ENCODE measurements at regions not wholly inside any gene's neighbourhood (a gene's known extent, or its start where the extent isn't known, plus 50 kb on each side); places are given as distances from the start of the nearest gene placed in this dataset.
"Not testable (repeated sequence)": the region's sequence is repeated elsewhere in the genome, so short reads cannot be mapped to it uniquely, and the experiment has no call there.

GRCh38 chr6:167676000-167676665, 150.6 kb upstream of the AFDN start:
- no peak for DNase-seq

DNA sequence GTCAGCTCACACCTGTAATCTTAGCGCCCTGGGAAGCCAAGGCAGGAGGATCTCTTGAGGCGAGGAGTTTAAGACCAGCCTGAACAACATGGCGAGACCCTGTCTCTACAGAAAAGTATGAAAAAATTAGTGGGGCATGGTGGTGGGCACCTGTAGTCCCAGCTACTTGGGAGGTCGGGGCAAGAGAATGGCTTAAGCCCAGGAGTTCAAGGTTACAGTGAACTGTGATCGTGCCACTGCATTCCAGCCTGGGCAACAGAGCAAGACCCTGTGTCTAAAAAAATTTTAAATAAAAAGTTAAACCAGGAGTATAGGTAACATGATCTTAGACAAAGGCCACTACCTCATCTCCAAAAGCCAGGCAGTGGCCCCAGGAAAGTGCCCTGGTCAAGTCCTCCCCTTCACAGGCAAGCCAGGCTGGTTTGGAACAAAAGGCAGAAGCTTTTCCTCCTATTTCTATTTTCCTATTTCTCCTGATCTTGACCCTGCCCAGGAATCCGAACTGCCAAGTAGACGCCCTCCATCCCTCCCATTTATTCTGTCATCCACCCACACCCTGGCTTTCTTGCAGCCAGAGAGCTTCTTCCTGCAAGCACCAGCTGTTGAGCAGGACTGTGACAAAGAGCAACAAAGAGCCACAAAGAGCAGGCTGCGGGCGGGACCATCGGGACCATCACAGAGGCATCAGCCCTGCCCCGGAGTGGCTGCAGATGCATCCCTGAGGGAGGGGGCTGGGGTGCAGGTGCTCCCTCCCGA, 149.9 kb upstream of the AFDN start:
- no peak for DNase-seq

- DNase-seq, result no peak
These were observed 149.3 kb upstream of the AFDN start for GRCh38 chr6:167677422-167677789.

DNA sequence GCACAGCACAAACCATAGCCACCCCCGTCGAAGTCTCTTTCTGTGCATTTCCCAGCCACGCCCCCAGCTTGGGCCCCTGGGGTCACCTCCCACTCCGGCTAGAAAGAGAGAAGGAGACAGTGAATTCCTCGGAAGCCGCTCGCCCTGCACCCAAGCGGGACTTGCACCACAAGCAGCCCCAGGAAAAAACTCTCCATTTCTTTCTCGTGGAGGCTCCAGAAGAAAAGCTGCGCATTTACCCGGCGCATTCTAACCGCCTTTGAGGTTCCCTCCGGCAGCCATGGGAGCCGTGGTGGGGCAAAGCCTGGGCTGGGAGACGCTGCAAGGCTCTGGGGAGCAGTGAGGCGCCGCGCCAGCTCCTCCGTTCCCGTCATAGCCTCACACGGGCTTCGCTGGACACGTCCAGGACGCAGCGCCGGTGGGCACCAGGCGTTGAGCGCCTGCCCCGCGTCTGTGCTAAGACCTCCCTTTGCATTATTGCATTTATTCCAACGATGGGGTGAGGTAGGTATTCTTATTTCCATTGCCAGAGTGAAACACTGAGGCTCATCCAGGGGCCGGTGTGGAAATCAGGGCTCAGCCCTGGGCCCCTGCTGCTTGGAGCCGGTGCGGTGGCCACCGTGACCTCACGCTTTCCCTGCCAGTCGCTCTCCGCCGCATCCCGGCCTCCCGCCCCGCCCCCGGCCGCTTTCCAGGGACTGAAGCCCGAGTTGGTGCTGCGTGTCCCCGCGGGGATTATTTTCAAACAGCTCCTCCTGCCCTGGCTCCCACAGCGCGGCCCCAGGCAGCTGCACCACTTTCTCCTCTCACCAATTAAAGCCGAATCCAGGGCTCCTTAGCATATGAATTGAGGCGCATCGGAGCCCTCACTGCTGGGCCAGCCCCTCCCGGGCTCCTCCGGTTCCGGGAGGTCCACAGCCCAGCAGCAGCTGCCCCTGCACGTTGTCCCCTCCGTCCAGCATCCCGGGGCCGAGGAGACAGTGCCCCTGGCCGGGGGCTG, 148.3 kb upstream of the AFDN start:
- no peak for DNase-seq

GRCh38 chr6:167679122-167679736, 147.5 kb upstream of the AFDN start:
- no peak for DNase-seq

- no peak for DNase-seq
These were observed 146.7 kb upstream of the AFDN start for GRCh38 chr6:167679790-167680604.

- DNase-seq, result no peak
These were observed 146.0 kb upstream of the AFDN start for GRCh38 chr6:167680605-167681149.

GRCh38 chr6:167682125-167682524, 144.6 kb upstream of the AFDN start:
- no peak for DNase-seq

- no peak for DNase-seq
These were observed 144.1 kb upstream of the AFDN start for GRCh38 chr6:167682546-167683027.

- no peak for DNase-seq
These were observed 143.5 kb upstream of the AFDN start for GRCh38 chr6:167683028-167683862.

DNA sequence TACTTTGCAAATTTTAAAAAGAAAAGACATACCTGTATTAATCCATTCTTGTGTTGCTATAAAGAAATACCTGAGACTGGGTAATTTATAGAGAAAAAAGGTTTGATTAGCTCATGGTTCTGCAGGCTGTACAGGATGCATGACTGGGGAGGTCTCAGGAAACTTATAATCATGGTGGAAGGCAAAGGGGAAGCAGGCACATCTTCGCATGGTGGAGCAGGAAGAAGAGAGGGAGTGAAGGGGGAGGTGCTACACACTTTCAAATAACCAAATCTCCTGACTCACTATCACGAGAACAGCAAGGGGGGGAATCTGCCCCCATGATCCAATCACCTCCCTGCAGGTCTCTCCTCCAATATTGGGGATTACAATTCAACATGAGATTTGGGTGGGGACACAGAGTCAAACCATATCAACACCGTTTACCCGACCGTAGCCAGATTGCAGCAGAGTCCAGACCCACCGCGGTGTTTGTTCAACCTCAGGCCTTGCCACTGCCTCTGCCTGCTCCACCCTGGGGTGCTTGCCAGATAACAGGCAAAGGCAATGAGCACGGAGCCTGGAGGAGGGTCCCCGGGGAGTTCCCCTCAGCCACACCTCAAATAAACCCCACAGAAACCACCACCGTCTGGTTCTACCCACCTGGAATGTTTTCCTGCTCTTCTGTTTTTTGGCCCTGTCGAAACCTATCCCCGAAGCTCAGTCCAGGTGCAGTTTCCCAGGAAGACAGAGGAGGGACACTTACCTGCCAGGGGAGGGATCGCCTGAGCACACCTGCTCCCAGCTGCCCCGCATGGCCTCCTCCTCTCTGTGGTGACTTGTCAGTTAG, 142.2 kb upstream of the AFDN start:
- DNase-seq, result no peak

DNA sequence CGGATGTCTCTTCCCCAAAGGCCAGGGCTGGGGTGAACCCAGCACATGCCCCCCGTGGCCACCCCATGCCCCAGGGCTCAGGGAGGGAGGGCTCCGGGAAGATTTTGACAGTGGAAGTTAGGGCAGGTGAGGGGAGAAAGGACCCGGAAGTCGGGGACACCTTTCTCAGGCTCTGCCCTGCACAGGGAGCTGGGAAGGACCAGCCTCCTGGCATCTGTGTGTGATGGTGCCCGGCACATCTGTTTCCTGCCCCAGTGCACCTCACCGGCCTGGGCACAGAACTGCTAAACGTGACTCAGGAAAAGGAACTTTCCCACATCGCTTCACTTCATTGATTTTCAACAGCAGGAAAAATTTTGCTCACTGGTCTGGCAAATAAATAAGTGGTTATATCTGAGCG, 141.1 kb upstream of the AFDN start:
- DNase-seq, result no peak

GRCh38 chr6:167686204-167686893, 140.4 kb upstream of the AFDN start:
- DNase-seq, result no peak

- no peak for DNase-seq
These were observed 139.5 kb upstream of the AFDN start for GRCh38 chr6:167687116-167687725.

DNA sequence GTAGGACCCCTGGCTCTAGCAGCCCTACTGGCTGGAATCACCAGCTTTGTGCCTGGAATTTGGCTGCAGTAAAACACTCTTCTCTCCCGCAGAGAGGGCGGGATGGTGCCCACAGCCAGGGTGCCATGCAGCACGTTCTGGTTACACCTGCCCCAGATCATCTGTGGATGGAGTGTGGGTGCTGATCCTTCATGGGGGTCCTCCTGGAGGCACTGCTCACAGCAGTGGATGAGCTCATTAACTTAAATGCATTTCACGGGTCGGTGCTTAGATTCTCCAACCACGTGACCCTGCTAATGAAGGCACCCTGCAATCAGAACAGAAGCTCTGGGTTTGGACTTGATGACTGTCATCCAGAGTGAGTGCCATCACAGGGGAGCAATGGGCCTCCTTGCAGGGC, 138.6 kb upstream of the AFDN start:
- DNase-seq, result no peak

GRCh38 chr6:167689278-167689677, 137.4 kb upstream of the AFDN start:
- DNase-seq, result no peak

GRCh38 chr6:167689751-167690150, 137.0 kb upstream of the AFDN start:
- no peak for DNase-seq

DNA sequence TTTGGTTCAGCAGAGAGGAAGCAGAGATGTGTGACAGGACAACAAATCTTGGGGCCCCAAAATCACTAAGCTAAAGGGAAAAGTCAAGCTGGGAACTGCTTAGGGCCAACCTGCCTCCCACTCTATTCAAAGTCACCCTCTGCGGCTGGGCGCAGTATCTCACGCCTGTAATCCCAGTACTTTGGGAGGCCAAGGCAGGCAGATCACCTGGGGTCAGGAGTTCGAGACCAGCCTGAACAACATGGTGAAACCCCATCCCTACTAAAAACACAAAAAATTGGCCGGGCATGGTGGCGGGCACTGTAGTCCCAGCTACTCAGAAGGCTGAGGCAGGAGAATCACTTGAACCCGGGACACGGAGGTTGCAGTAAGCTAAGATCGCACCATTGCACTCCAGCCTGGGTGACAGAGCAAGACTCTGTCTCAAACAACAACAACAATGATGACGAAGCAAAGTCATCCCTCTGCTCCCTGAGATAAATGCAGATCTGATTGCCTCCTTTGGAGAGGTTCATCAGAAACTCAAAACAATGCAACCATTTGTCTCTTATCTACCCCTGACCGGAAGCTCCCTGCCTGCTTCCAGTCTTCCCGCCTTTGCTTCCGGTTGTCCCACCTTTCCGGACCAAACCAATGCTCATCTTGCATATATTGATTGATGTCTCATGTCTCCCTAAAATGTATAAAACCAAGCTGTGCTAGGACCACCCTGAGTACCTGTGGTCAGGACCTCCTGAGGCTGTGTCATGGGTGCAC, 136.4 kb upstream of the AFDN start:
- DNase-seq, result not testable (repeated sequence)
